ENCODE measurements at regions not wholly inside any gene's neighbourhood (a gene's known extent, or its start where the extent isn't known, plus 50 kb on each side); places are given as distances from the start of the nearest gene placed in this dataset.

- DNase-seq (ENCODE audit: low spot score), result no peak
These were observed 166.4 kb downstream of the TANC2 start for GRCh38 chr17:63132459-63132911.

- DNase-seq (ENCODE audit: low spot score), result no peak
These were observed 167.5 kb downstream of the TANC2 start for GRCh38 chr17:63133491-63133890.

GRCh38 chr17:63134867-63135266 is 168.8 kb downstream of the TANC2 start:
- no peak for DNase-seq (ENCODE audit: low spot score)

- no peak for DNase-seq (ENCODE audit: low spot score)
These were observed 170.5 kb downstream of the TANC2 start for GRCh38 chr17:63136369-63137012.

GRCh38 chr17:63137163-63137562 is 171.1 kb downstream of the TANC2 start:
- no peak for DNase-seq (ENCODE audit: low spot score)

- DNase-seq (ENCODE audit: low spot score), result no peak
These were observed 172.7 kb downstream of the TANC2 start for GRCh38 chr17:63138713-63139112.

GRCh38 chr17:63139356-63139755 is 173.3 kb downstream of the TANC2 start:
- DNase-seq (ENCODE audit: low spot score), result no peak

- no peak for DNase-seq (ENCODE audit: low spot score)
These were observed 174.2 kb downstream of the TANC2 start for GRCh38 chr17:63140255-63140654.

- no peak for DNase-seq (ENCODE audit: low spot score)
These were observed 176.8 kb downstream of the TANC2 start for GRCh38 chr17:63142836-63143235.

GRCh38 chr17:63150490-63150889 is 184.5 kb downstream of the TANC2 start:
- no peak for DNase-seq (ENCODE audit: low spot score)

GRCh38 chr17:63150994-63151464 is 185.0 kb downstream of the TANC2 start:
- DNase-seq (ENCODE audit: low spot score), result no peak

- DNase-seq (ENCODE audit: low spot score), result no peak
These were observed 186.0 kb downstream of the TANC2 start for GRCh38 chr17:63151941-63152523.

GRCh38 chr17:63153488-63153887 is 187.5 kb downstream of the TANC2 start:
- DNase-seq (ENCODE audit: low spot score), result no peak

GRCh38 chr17:63154586-63155244 is 188.7 kb downstream of the TANC2 start:
- DNase-seq (ENCODE audit: low spot score), result no peak

- no peak for DNase-seq (ENCODE audit: low spot score)
These were observed 191.0 kb downstream of the TANC2 start for GRCh38 chr17:63156986-63157385.

- no peak for DNase-seq (ENCODE audit: low spot score)
These were observed 196.5 kb downstream of the TANC2 start for GRCh38 chr17:63162406-63163157.

- DNase-seq (ENCODE audit: low spot score), result no peak
These were observed 197.1 kb downstream of the TANC2 start for GRCh38 chr17:63163158-63163520.

GRCh38 chr17:63165400-63165799 is 199.4 kb downstream of the TANC2 start:
- no peak for DNase-seq (ENCODE audit: low spot score)

- DNase-seq (ENCODE audit: low spot score), result no peak
These were observed 204.8 kb downstream of the TANC2 start for GRCh38 chr17:63170795-63171194.

GRCh38 chr17:63171428-63172393 is 205.7 kb downstream of the TANC2 start:
- DNase-seq (ENCODE audit: low spot score), result no peak

- DNase-seq (ENCODE audit: low spot score), result no peak
These were observed 207.4 kb downstream of the TANC2 start for GRCh38 chr17:63173450-63173849.

Measured in hematopoietic multipotent progenitor cell treated with erythropoietin and hydrocortisone succinate and interleukin-3 and kit ligand, for 15 days (in vitro differentiated cells).